DOHH2 (cell line): ENCODE measurements at regions not wholly inside any gene's neighbourhood (a gene's known extent, or its start where the extent isn't known, plus 50 kb on each side); places are given as distances from the start of the nearest gene placed in this dataset.

Experiments
- H3F3A ChIP-seq: fragments of 200-600 bp; sonication (generic), shearing (Covaris generic); 2 replicates; pipeline ENCODE4 v1.6.0; 2016; ENCODE audit warnings: antibody characterized with exemption, mild to moderate bottlenecking; ENCODE audit not compliant: control insufficient read depth, insufficient read depth
- H3K27ac ChIP-seq: fragments of 200-600 bp; sonication (generic); 2 replicates; pipeline ENCODE4 v1.5.1; 2014; ENCODE audit warnings: low read depth, mild to moderate bottlenecking, low read length, moderate library complexity
- H3K27me3 ChIP-seq: fragments of 200-600 bp; sonication (generic); 2 replicates; pipeline ENCODE4 v1.6.1; 2014; ENCODE audit warnings: mild to moderate bottlenecking, low read length, mixed read lengths; ENCODE audit not compliant: control insufficient read depth
- H3K36me3 ChIP-seq: fragments of 200-600 bp; sonication (generic); 2 replicates; pipeline ENCODE4 v1.6.1; 2014; ENCODE audit warnings: mild to moderate bottlenecking, low read length, moderate library complexity, mixed read lengths; ENCODE audit not compliant: control insufficient read depth
- H3K4me1 ChIP-seq: fragments of 200-600 bp; sonication (generic); 2 replicates; pipeline ENCODE4 v1.6.1; 2014; ENCODE audit warnings: mild to moderate bottlenecking, low read length, mixed read lengths; ENCODE audit not compliant: control insufficient read depth
- H3K4me2 ChIP-seq: fragments of 200-600 bp; sonication (generic); 2 replicates; pipeline ENCODE4 v1.6.0; 2014; ENCODE audit warnings: mild to moderate bottlenecking, low read length, moderate library complexity
- H3K4me3 ChIP-seq: fragments of 200-600 bp; sonication (generic); 2 replicates; pipeline ENCODE4 v1.5.1; 2014; ENCODE audit warnings: mild to moderate bottlenecking, low read length, mixed read lengths
- H3K79me2 ChIP-seq: fragments of 200-600 bp; sonication (generic); 2 replicates; pipeline ENCODE4 v1.6.1; 2014; ENCODE audit warnings: mild to moderate bottlenecking, low read length, mixed read lengths; ENCODE audit not compliant: control insufficient read depth
- H3K9me2 ChIP-seq: fragments of 200-600 bp; sonication (generic); replicated peaks from 2 replicates; pipeline ENCODE4 v1.6.1; 2014; ENCODE audit warnings: mild to moderate bottlenecking, low read length, mixed read lengths; ENCODE audit not compliant: control insufficient read depth
- H3K9me3 ChIP-seq: fragments of 200-600 bp; sonication (generic); 2 replicates; pipeline ENCODE4 v1.6.1; 2014; ENCODE audit warnings: antibody characterized with exemption, low read length, mixed read lengths; ENCODE audit not compliant: control insufficient read depth, insufficient read depth
- H4K20me1 ChIP-seq: fragments of 200-600 bp; sonication (generic); 2 replicates; pipeline ENCODE4 v1.6.0; 2014; ENCODE audit warnings: low read depth, mild to moderate bottlenecking, antibody characterized with exemption, low read length, moderate library complexity; ENCODE audit not compliant: control insufficient read depth, insufficient read depth
- CTCF ChIP-seq: fragments of 200-600 bp; sonication (generic); IDR thresholded peaks from one replicate; pipeline ENCODE4 v1.5.1; 2014; ENCODE audit warnings: antibody characterized with exemption, mild to moderate bottlenecking, low read depth, low read length; ENCODE audit not compliant: poor library complexity, severe bottlenecking
- EZH2phosphoT487 ChIP-seq: fragments of 200-600 bp; sonication (generic); IDR thresholded peaks from 2 replicates; pipeline ENCODE4 v1.6.1; 2017; ENCODE audit warnings: borderline replicate concordance, mild to moderate bottlenecking, antibody characterized with exemption, low read length, moderate library complexity, mixed read lengths

GRCh38 chr1:199279872-199280645 lies 641.2 kb downstream of the PTPRC start:
- TF ChIP-seq EZH2phosphoT487 (no peak), CTCF (no peak)
- Histone ChIP-seq H3K4me2 (no peak overlapping the region), H4K20me1 (no peaks in the 10 kb centered on the region), H3K9me2 (no peaks in the 10 kb centered on the region), H3K36me3 (no peaks in the 10 kb centered on the region), H3K79me2 (no peaks in the 10 kb centered on the region), H3F3A (no peaks in the 10 kb centered on the region), H3K27me3 (no peaks in the 10 kb centered on the region), H3K4me3 (no peak overlapping the region), H3K4me1 (peaks cover 25% of the 10 kb centered on the region), H3K27ac (no peak overlapping the region), H3K9me3 (no peaks in the 10 kb centered on the region)

- no peaks in the 10 kb centered on the region for H3K27me3 ChIP-seq
- no peaks in the 10 kb centered on the region for H3K9me3 ChIP-seq
- TF ChIP-seq EZH2phosphoT487 (no peak), CTCF (no peak)
- H3K27ac ChIP-seq = no peak overlapping the region
- H3F3A ChIP-seq = no peaks in the 10 kb centered on the region
- no peaks in the 10 kb centered on the region for H3K9me2 ChIP-seq
- H3K79me2 ChIP-seq = no peaks in the 10 kb centered on the region
- peak overlapping the region; percentile 41 for H3K4me2 ChIP-seq
- no peaks in the 10 kb centered on the region for H4K20me1 ChIP-seq
- H3K36me3 ChIP-seq = no peaks in the 10 kb centered on the region
- 0 out of 2 replicates have a peak overlapping the region, but pooled peaks have one; percentile 2 for H3K4me3 ChIP-seq
- peaks cover 25% of the 10 kb centered on the region for H3K4me1 ChIP-seq
Observed at GRCh38 chr1:199282751-199283305, 644.0 kb downstream of the PTPRC start.

GRCh38 chr1:199283794-199284193 lies 645.0 kb downstream of the PTPRC start:
- no peaks in the 10 kb centered on the region for H3K79me2 ChIP-seq
- H3K27ac ChIP-seq = no peak overlapping the region
- H3K27me3 ChIP-seq = no peaks in the 10 kb centered on the region
- H3K9me2 ChIP-seq = no peaks in the 10 kb centered on the region
- no peaks in the 10 kb centered on the region for H4K20me1 ChIP-seq
- H3K9me3 ChIP-seq = no peaks in the 10 kb centered on the region
- TF ChIP-seq CTCF = no peak
- no peak for TF ChIP-seq EZH2phosphoT487
- H3K36me3 ChIP-seq = no peaks in the 10 kb centered on the region
- H3K4me1 ChIP-seq = peaks cover 25% of the 10 kb centered on the region
- peak overlapping the region; percentile 41 for H3K4me2 ChIP-seq
- H3K4me3 ChIP-seq = 0 out of 2 replicates have a peak overlapping the region, but pooled peaks have one; percentile 14
- H3F3A ChIP-seq = no peaks in the 10 kb centered on the region
